DMS 273 (cell line): ENCODE measurements at regions not wholly inside any gene's neighbourhood (a gene's known extent, or its start where the extent isn't known, plus 50 kb on each side); places are given as distances from the start of the nearest gene placed in this dataset.
A peak's percentile ranks its signal among the peaks of the same experiment; 100 is the strongest.
"Not testable (repeated sequence)": the region's sequence is repeated elsewhere in the genome, so short reads cannot be mapped to it uniquely, and the experiment has no call there.

Experiments used
- DNase-seq: peaks from one replicate; lab custom pipeline; 2025; ENCODE audit not compliant: unreplicated experiment; lab: John Stamatoyannopoulos, UW

GRCh38 chr9:34907044-34907443, 51.0 kb upstream of the PHF24 start:
- no peak for DNase-seq

GRCh38 chr9:34899535-34900158, 58.4 kb upstream of the PHF24 start:
- DNase-seq: peak; percentile 81

- DNase-seq: no peak
Measured at GRCh38 chr9:34898846-34899245, 59.2 kb upstream of the PHF24 start.

GRCh38 chr9:34896112-34896511, 62.0 kb upstream of the PHF24 start:
- DNase-seq: peak; percentile 10

- DNase-seq: no peak
Measured at GRCh38 chr9:34892886-34893285, 65.2 kb upstream of the PHF24 start.

- DNase-seq: no peak
Measured at GRCh38 chr9:34891386-34891785, 66.7 kb upstream of the PHF24 start.

- DNase-seq: no peak
Measured at GRCh38 chr9:34887841-34888240, 70.2 kb upstream of the PHF24 start.

- DNase-seq: no peak
Measured at GRCh38 chr9:34884747-34885189, 73.3 kb upstream of the PHF24 start.

GRCh38 chr9:34876096-34876495, 82.0 kb upstream of the PHF24 start:
- DNase-seq: no peak

GRCh38 chr9:34869390-34869789, 88.7 kb upstream of the PHF24 start:
- DNase-seq: peak; percentile 7

- DNase-seq: no peak
Measured at GRCh38 chr9:34866614-34867013, 91.5 kb upstream of the PHF24 start.

- DNase-seq: no peak
Measured at GRCh38 chr9:34863426-34863825, 94.7 kb upstream of the PHF24 start.

- DNase-seq: no peak
Measured at GRCh38 chr9:34862836-34863235, 95.2 kb upstream of the PHF24 start.

- DNase-seq: no peak
Measured at GRCh38 chr9:34862043-34862442, 96.0 kb upstream of the PHF24 start.

GRCh38 chr9:34855016-34855415, 103.1 kb upstream of the PHF24 start:
- not testable (repeated sequence) for DNase-seq

- no peak for DNase-seq
Measured at GRCh38 chr9:34830068-34830467, 120.1 kb upstream of the CCL21 start.

- no peak for DNase-seq
Measured at GRCh38 chr9:34826999-34827538, 117.1 kb upstream of the CCL21 start.

GRCh38 chr9:34825775-34826174, 115.8 kb upstream of the CCL21 start:
- no peak for DNase-seq

GRCh38 chr9:34823778-34824177, 113.8 kb upstream of the CCL21 start:
- no peak for DNase-seq

GRCh38 chr9:34810187-34810524, 100.2 kb upstream of the CCL21 start:
- no peak for DNase-seq

GRCh38 chr9:34809504-34810186, 99.7 kb upstream of the CCL21 start:
- peak; percentile 3 for DNase-seq

- no peak for DNase-seq
Measured at GRCh38 chr9:34802916-34803315, 93.0 kb upstream of the CCL21 start.

- no peak for DNase-seq
Measured at GRCh38 chr9:34797367-34797766, 87.4 kb upstream of the CCL21 start.
